ENCODE measurements at regions not wholly inside any gene's neighbourhood (a gene's known extent, or its start where the extent isn't known, plus 50 kb on each side); places are given as distances from the start of the nearest gene placed in this dataset.

- DNase-seq, result no peak
These were observed 173.3 kb upstream of the MYCN start for GRCh38 chr2:15766911-15767597.

DNA sequence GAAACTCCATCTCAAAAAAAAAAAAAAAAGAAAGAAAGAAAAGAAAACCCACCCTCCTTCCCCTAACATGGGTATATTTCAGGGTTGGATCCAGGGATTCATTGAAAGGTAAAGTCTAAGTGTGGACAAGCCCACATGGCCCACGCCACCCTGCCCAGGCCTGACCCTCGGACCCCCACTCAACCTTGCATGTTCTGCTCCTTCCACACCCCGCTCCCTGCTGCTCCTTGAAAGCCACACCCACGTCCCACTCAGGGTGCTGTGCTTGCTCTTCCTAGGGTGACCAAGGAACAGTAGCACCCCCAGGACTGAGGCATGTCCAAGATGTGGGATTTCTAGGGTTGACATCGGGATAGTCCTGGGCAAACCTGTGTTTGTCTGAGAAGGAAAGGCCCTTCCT lies 172.7 kb upstream of the MYCN start:
- DNase-seq, result no peak

- DNase-seq, result no peak
These were observed 172.2 kb upstream of the MYCN start for GRCh38 chr2:15768142-15768541.

- no peak for DNase-seq
These were observed 171.7 kb upstream of the MYCN start for GRCh38 chr2:15768615-15769014.

GRCh38 chr2:15769235-15769634 lies 171.1 kb upstream of the MYCN start:
- no peak for DNase-seq

- DNase-seq, result no peak
These were observed 170.4 kb upstream of the MYCN start for GRCh38 chr2:15769676-15770547.

DNA sequence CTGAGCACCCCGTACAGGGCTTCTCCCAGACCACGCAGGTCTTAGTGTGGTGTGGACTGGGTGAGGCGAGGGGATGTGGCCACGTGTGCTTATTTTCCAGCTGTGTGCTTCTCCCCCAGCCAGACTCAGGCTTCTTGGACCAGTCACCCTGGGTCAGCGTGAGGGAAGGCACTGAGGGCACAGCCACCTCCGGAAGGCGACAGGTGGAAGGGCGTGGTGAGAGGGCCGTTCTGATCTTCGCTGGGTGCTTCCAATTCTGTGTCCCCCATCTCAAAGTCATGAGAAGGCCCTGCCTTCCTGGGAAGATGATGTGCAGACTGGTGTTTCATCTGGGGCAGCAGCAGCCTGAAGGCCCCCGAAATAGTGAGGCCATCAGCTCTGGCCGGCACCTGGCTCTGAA lies 169.7 kb upstream of the MYCN start:
- no peak for DNase-seq

DNA sequence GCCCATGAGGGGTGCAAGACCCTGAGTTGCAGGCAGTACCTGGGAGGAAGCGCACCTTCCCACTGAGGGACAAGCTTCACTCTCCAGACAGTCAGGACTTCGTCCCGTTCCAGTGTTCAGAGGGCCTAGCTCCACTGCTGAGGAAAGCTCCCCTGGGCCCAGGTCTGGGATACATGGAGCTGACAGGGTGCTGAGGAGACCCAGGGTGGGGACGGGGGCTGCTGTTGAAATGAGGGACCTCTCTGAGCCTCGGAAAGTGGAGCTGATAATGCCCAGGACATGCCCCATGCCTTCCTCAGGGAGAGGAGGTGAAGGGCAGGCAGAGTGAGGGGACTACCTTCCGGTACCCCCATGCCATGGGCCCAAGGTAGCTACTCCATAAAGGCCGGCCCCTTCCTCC lies 169.2 kb upstream of the MYCN start:
- no peak for DNase-seq

- no peak for DNase-seq
These were observed 168.2 kb upstream of the MYCN start for GRCh38 chr2:15772086-15772595.

- DNase-seq, result no peak
These were observed 167.7 kb upstream of the MYCN start for GRCh38 chr2:15772681-15773080.

GRCh38 chr2:15773204-15773603 lies 167.1 kb upstream of the MYCN start:
- no peak for DNase-seq

GRCh38 chr2:15773846-15774245 lies 166.5 kb upstream of the MYCN start:
- no peak for DNase-seq

DNA sequence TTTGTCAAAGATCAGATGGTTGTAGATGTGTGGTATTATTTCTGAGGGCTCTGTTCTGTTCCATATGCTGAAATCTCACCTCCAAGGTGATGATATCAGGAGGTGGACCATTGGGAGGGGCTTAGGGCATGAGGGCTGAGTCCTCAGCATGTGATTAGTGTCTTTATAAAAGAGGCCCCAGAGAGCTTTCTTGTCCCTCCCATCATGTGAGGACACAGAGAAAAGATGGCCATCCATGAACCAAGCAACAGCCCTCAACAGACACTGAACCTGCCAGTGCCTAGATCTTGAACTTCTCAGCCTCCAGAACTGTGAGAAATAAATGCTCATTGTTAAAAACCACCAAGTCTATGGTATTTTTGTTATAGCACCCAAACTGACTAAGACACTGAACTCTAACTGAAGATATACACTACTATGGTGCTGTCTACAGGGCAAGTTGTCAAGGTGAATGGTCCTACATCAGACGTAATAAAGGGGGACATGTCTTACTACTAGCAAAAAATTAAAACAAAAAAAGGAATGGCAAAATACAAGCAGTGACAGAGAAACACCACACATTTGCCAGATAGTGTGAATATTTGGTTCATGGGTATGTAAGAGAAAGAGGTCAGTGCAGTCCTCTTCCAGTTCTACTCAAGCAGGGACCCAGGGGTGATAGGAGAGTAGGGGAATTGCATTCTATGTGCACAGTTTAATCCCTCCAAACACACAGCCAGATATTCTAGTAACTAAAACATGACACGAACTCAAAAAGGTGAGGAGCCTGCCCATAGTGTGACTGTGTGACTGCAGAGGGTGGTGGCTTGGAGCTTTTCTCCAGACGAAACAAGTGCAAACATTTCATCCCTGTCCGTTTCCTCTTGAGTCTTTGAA lies 164.4 kb upstream of the MYCN start:
- DNase-seq, result no peak

- no peak for DNase-seq
These were observed 163.8 kb upstream of the MYCN start for GRCh38 chr2:15776629-15776919.

GRCh38 chr2:15776992-15777702 lies 163.2 kb upstream of the MYCN start:
- no peak for DNase-seq

DNA sequence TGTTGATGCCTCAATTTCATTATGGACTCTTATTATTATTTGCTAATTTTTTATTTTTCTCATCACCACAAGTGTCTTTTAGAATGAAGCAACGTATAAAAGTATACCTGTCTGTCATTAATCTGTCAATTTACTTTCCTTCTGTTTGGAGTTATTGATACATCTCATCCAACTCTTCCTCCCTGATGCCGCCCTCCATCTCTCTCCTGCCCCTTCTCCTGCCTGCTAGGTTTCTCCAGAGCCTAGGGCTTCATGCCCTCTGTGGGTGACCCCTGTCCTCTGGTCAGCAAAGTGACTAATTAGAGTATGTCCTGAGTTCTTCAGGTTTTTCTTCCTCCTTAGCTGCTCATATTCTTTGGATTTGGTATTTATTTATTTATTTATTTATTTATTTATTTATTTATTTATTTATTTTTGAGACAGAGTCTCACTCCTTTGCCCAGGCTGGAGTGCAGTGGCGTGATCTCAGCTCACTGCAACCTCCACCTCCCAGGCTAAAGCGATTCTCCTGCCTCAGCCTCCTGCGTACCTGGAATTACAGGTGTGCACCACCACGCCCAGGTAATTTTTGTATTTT lies 162.5 kb upstream of the MYCN start:
- no peak for DNase-seq

DNA sequence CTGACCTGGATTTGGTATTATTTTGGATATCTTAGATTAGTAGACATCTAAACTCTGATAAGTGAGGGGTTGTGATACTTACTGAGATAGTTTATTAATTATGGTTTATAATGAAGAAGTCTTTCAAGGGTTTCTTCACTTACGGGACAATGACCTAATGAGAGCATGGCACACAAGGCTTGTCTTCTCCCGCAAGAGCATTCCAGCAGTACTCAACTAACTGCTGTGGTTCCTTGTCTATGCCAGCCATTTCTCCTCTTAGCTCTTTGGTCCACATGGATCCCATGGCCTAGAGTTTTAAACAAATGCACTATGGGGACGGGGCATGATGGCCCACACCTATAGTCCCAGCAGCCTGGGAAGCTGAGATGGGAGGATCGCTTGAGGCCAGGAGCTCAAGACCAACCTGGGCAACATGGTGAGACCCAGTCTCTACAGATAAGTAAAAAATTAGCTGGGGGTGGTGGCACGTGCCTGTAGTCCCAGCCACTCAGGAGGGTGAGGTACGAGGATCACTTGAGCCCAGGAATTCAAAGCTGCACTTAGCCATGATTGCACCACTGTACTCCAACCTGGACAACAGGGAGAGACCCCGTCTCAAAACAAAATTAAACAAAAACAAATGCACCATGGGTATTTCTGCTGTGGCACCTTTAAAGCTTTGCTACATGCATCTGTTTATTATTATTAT lies 161.7 kb upstream of the MYCN start:
- no peak for DNase-seq

DNA sequence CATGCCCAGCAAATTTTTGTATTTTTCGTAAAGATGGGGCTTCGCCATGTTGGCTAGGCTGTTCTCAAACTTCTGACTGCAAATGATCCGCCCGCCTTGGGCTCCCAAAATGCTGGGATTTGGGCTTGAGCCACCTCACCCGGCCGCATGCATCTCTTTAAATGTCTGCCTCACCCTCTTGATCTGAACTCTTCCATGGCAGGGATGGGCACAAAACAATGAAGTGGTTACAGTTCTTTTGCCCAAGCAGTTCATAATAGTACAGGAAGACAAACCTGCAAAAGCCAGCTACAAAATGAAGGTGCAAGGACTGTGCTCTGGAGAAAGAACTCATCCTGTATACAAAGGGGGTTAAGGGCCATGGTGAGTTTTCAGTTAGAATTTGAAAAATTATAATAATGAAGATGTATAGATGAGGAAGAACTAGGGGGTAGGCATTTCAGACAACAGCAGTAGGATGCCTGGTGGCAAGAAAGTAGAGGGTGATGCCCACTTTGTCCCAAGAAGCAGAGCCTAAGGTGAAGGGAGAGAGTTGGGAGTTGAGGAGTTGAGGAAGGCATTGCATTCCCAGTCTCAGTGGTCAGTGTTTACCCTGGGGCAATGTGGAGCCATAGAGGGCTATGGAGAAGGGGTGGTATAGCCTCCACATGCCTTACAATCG lies 160.8 kb upstream of the MYCN start:
- no peak for DNase-seq

DNA sequence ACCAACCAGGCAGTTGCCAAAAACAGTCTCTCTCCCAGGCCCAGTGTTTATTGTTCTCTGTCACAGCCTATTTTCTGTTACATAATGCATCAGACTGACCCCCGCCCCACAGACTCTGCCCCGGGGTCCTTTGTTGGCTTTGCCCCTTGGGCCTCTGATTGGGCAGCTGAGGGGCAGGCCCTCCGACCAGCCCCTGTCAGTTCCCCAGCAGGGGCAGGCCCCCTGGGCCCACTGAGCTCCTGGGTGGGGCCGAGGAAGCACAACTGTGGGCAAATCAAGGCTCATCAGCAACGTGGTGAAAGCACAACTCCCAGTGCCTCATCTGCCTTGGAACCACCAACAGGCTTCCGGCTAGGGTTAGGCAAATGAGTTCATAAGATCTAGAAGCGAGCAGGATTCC lies 160.1 kb upstream of the MYCN start:
- DNase-seq, result no peak

- no peak for DNase-seq
These were observed 159.3 kb upstream of the MYCN start for GRCh38 chr2:15780912-15781574.

Data from right forelimb (tissue), 1 donor.